ENCODE measurements at regions not wholly inside any gene's neighbourhood (a gene's known extent, or its start where the extent isn't known, plus 50 kb on each side); places are given as distances from the start of the nearest gene placed in this dataset.

DNA sequence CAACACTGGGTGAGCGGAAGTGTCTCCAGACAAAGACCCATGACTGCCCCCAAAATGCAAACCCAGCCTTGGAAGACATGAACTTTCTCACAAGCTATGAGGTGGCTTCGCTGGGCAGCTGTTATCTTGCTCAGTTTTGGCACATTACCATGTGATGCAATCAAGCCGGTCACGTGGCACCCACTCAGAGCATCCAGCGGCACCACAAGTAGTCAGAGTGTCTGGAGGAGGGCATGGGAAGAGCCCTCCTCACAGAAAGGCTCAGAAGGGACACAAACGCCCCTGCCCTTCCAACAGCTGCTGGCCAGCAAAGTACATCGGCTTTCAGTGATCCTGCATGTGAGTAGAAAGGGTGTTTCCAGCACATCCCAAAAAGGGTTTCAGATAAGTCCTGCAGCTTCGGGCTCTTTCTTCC, 145.5 kb upstream of the IRF2BP2 start:
- H3K9me3 Mint-ChIP-seq, result no peaks in the 10 kb centered on the region
- H3K27me3 Mint-ChIP-seq (ENCODE audit: low read depth), result peaks cover 2% of the 10 kb centered on the region; the same call in 1 of the 2 replicates
- H2AK5ac ChIP-seq (ENCODE audit: insufficient read length, low read length), result no peak overlapping the region
- H4K5ac ChIP-seq (ENCODE audit: insufficient read length, low read depth, low read length), result no peak overlapping the region
- WGBS (ENCODE audit: extremely low coverage, insufficient read length, low lambda C conversion rate), result no CpG with 5 or more reads among the region's 8 CpGs
- no peak overlapping the region for H3K4ac ChIP-seq (ENCODE audit: low read depth, low read length)
- H4K8ac ChIP-seq (replicated peaks; ENCODE audit: insufficient read length, low read depth, low read length), result no peak overlapping the region
- no peak overlapping the region for H3T11ph ChIP-seq (ENCODE audit: low read length)
- H3K4me1 Mint-ChIP-seq, result peaks cover 17% of the 10 kb centered on the region in 2 experiments
- no peaks in the 10 kb centered on the region for H3K23me2 ChIP-seq (ENCODE audit: insufficient read length, low read depth, low read length, poor library complexity, severe bottlenecking)
- no peak overlapping the region for H2BK12ac ChIP-seq (ENCODE audit: insufficient read length, low read depth, low read length)
- H4K20me1 ChIP-seq (ENCODE audit: control insufficient read depth, insufficient read depth, insufficient read length), result no peaks in the 10 kb centered on the region
- H3K27ac ChIP-seq (ENCODE audit: insufficient read length, low read depth, low read length), result no peak overlapping the region
- H3K79me2 ChIP-seq (ENCODE audit: insufficient read depth, low read length), result no peaks in the 10 kb centered on the region
- H2BK5ac ChIP-seq (ENCODE audit: insufficient read length, low read length), result no peak overlapping the region
- TF ChIP-seq, protein P1, sequence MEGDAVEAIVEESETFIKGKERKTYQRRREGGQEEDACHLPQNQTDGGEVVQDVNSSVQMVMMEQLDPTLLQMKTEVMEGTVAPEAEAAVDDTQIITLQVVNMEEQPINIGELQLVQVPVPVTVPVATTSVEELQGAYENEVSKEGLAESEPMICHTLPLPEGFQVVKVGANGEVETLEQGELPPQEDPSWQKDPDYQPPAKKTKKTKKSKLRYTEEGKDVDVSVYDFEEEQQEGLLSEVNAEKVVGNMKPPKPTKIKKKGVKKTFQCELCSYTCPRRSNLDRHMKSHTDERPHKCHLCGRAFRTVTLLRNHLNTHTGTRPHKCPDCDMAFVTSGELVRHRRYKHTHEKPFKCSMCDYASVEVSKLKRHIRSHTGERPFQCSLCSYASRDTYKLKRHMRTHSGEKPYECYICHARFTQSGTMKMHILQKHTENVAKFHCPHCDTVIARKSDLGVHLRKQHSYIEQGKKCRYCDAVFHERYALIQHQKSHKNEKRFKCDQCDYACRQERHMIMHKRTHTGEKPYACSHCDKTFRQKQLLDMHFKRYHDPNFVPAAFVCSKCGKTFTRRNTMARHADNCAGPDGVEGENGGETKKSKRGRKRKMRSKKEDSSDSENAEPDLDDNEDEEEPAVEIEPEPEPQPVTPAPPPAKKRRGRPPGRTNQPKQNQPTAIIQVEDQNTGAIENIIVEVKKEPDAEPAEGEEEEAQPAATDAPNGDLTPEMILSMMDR (conservative IDR thresholded peaks at IDR 0.05), result no peak
- H2BK20ac ChIP-seq (ENCODE audit: low read depth, low read length, poor library complexity, severe bottlenecking), result no peak overlapping the region
- no peaks in the 10 kb centered on the region for H3K36me3 Mint-ChIP-seq (ENCODE audit: insufficient read depth in 1 of 3, low read depth in 3 of 3)
- H3K23ac ChIP-seq (ENCODE audit: insufficient read length, low read depth, low read length), result no peak overlapping the region
- H3K27me3 ChIP-seq (ENCODE audit: insufficient read depth, low read length), result no peaks in the 10 kb centered on the region
- no peak for DNase-seq
- H3K4me1 ChIP-seq (ENCODE audit: insufficient read depth, low read length), result peaks cover 6% of the 10 kb centered on the region; the same call in 1 of the 2 replicates
- H3K14ac ChIP-seq (ENCODE audit: insufficient read depth, low read length), result no peak overlapping the region
- no peaks in the 10 kb centered on the region for H3K9me3 ChIP-seq (ENCODE audit: control insufficient read depth, low read depth, low read length)
- H4K91ac ChIP-seq (ENCODE audit: insufficient read length, low read depth, low read length), result no peak overlapping the region
- H3K56ac ChIP-seq (ENCODE audit: insufficient read length, low read depth, low read length), result no peak overlapping the region
- H3K18ac ChIP-seq (ENCODE audit: insufficient read length, low read depth, low read length), result no peak overlapping the region
- H2AFZ ChIP-seq (ENCODE audit: low read length), result no peak overlapping the region
- H3K79me1 ChIP-seq (ENCODE audit: insufficient read depth, low read depth, low read length, poor library complexity, severe bottlenecking), result no peaks in the 10 kb centered on the region
- H3K4me3 Mint-ChIP-seq, result no peak overlapping the region
- H3K9ac ChIP-seq (ENCODE audit: extremely low read depth, insufficient read length, low read length), result no peak overlapping the region
- no peak overlapping the region for H3K4me2 ChIP-seq (ENCODE audit: insufficient read depth, insufficient read length, low read length)
- H2BK15ac ChIP-seq (ENCODE audit: low read depth, low read length), result no peak overlapping the region
- H3K27ac Mint-ChIP-seq, result no peak overlapping the region
- no peak overlapping the region for H2BK120ac ChIP-seq (ENCODE audit: low read depth, low read length, poor library complexity, severe bottlenecking)

All from H9 (cell line).